ENCODE measurements at regions not wholly inside any gene's neighbourhood (a gene's known extent, or its start where the extent isn't known, plus 50 kb on each side); places are given as distances from the start of the nearest gene placed in this dataset.

- H3K4me3 Mint-ChIP-seq (ENCODE audit: unreplicated experiment): no peak overlapping the region
- peaks cover 3% of the 10 kb centered on the region for H3K9me3 Mint-ChIP-seq (ENCODE audit: low read depth)
- peaks cover 66% of the 10 kb centered on the region for H3K4me1 Mint-ChIP-seq (ENCODE audit: low read depth)
- H3K36me3 Mint-ChIP-seq (ENCODE audit: low read depth): no peaks in the 10 kb centered on the region
- TF ChIP-seq CTCF (IDR thresholded peaks at IDR 0.05): no peak
- no peaks in the 10 kb centered on the region for H3K27me3 Mint-ChIP-seq (ENCODE audit: low read depth)
- H3K27ac Mint-ChIP-seq (ENCODE audit: unreplicated experiment): peak overlapping the region; percentile 87
- DNase-seq (ENCODE audit: low spot score): no peak
Observed at GRCh38 chr4:124939908-124940307, 227.4 kb upstream of the ANKRD50 start.

GRCh38 chr4:124938836-124939235 lies 226.3 kb upstream of the ANKRD50 start:
- Mint-ChIP-seq H3K27me3 (ENCODE audit: low read depth) (no peaks in the 10 kb centered on the region), H3K36me3 (ENCODE audit: low read depth) (no peaks in the 10 kb centered on the region), H3K9me3 (ENCODE audit: low read depth) (peaks cover 3% of the 10 kb centered on the region), H3K4me3 (ENCODE audit: unreplicated experiment) (no peak overlapping the region), H3K4me1 (ENCODE audit: low read depth) (peaks cover 64% of the 10 kb centered on the region), H3K27ac (ENCODE audit: unreplicated experiment) (no peak overlapping the region)
- no peak for TF ChIP-seq CTCF (IDR thresholded peaks at IDR 0.05)
- DNase-seq (ENCODE audit: low spot score): no peak

GRCh38 chr4:124937993-124938392 lies 225.5 kb upstream of the ANKRD50 start:
- H3K27ac Mint-ChIP-seq (ENCODE audit: unreplicated experiment): no peak overlapping the region
- no peak for DNase-seq (ENCODE audit: low spot score)
- H3K27me3 Mint-ChIP-seq (ENCODE audit: low read depth): no peaks in the 10 kb centered on the region
- no peaks in the 10 kb centered on the region for H3K36me3 Mint-ChIP-seq (ENCODE audit: low read depth)
- H3K4me3 Mint-ChIP-seq (ENCODE audit: unreplicated experiment): no peak overlapping the region
- no peaks in the 10 kb centered on the region for H3K9me3 Mint-ChIP-seq (ENCODE audit: low read depth)
- H3K4me1 Mint-ChIP-seq (ENCODE audit: low read depth): peaks cover 62% of the 10 kb centered on the region
- no peak for TF ChIP-seq CTCF (IDR thresholded peaks at IDR 0.05)

GRCh38 chr4:124936427-124936826 lies 223.9 kb upstream of the ANKRD50 start:
- DNase-seq (ENCODE audit: low spot score): no peak
- H3K27ac Mint-ChIP-seq (ENCODE audit: unreplicated experiment): peak overlapping the region; percentile 68
- no peak overlapping the region for H3K4me3 Mint-ChIP-seq (ENCODE audit: unreplicated experiment)
- TF ChIP-seq CTCF (IDR thresholded peaks at IDR 0.05): no peak
- no peaks in the 10 kb centered on the region for H3K9me3 Mint-ChIP-seq (ENCODE audit: low read depth)
- peaks cover 65% of the 10 kb centered on the region for H3K4me1 Mint-ChIP-seq (ENCODE audit: low read depth)
- no peaks in the 10 kb centered on the region for H3K27me3 Mint-ChIP-seq (ENCODE audit: low read depth)
- H3K36me3 Mint-ChIP-seq (ENCODE audit: low read depth): no peaks in the 10 kb centered on the region

GRCh38 chr4:124934916-124935315 lies 222.4 kb upstream of the ANKRD50 start:
- Mint-ChIP-seq H3K4me1 (ENCODE audit: low read depth) (peaks cover 63% of the 10 kb centered on the region), H3K27me3 (ENCODE audit: low read depth) (no peaks in the 10 kb centered on the region), H3K36me3 (ENCODE audit: low read depth) (no peaks in the 10 kb centered on the region), H3K4me3 (ENCODE audit: unreplicated experiment) (no peak overlapping the region), H3K9me3 (ENCODE audit: low read depth) (no peaks in the 10 kb centered on the region), H3K27ac (ENCODE audit: unreplicated experiment) (no peak overlapping the region)
- no peak for DNase-seq (ENCODE audit: low spot score)
- no peak for TF ChIP-seq CTCF (IDR thresholded peaks at IDR 0.05)
